GM23338 (cell line): ENCODE measurements at regions not wholly inside any gene's neighbourhood (a gene's known extent, or its start where the extent isn't known, plus 50 kb on each side); places are given as distances from the start of the nearest gene placed in this dataset.

ENCODE experiments used
- ATAC-seq: fragments of 200-7000 bp; cut with Tn5 transposase; 3 replicates; pipeline ENCODE4 v1.9.1; 2020
- DNase-seq: peaks from one replicate; pipeline ENCODE4 v3.0.0-alpha.2; 2015; ENCODE audit warnings: low spot score
- H2AFZ ChIP-seq: fragments of 200-600 bp; sonication (generic); 2 replicates; pipeline ENCODE4 v1.8.0; 2016; ENCODE audit warnings: antibody characterized with exemption, mild to moderate bottlenecking, moderate library complexity
- H3F3A ChIP-seq: fragments of 200-600 bp; sonication (generic); replicated peaks from 2 replicates; pipeline ENCODE4 v1.8.0; 2017; ENCODE audit warnings: antibody characterized with exemption, mixed run types, low read depth
- H3K27ac ChIP-seq: fragments of 200-600 bp; sonication (generic); 2 replicates; pipeline ENCODE4 v1.6.1; 2016; ENCODE audit warnings: low read depth
- H3K27me3 ChIP-seq: fragments of 200-600 bp; sonication (generic); 2 replicates; pipeline ENCODE4 v1.8.0; 2016; ENCODE audit warnings: mild to moderate bottlenecking, mixed run types, moderate library complexity; ENCODE audit not compliant: insufficient read depth
- H3K36me3 ChIP-seq: fragments of 200-600 bp; sonication (generic); 2 replicates; pipeline ENCODE4 v1.8.0; 2016; ENCODE audit warnings: mild to moderate bottlenecking; ENCODE audit not compliant: insufficient read depth
- H3K4me1 ChIP-seq: fragments of 200-600 bp; sonication (generic); 2 replicates; pipeline ENCODE4 v1.8.0; 2016; ENCODE audit warnings: mild to moderate bottlenecking, moderate library complexity; ENCODE audit not compliant: insufficient read depth
- H3K4me2 ChIP-seq: fragments of 200-600 bp; sonication (generic); 2 replicates; pipeline ENCODE4 v1.7.1; 2017; ENCODE audit warnings: mixed run types
- H3K4me3 ChIP-seq: fragments of 200-600 bp; sonication (generic); 2 replicates; pipeline ENCODE4 v1.6.1; 2016; ENCODE audit warnings: mixed run types
- H3K79me2 ChIP-seq: fragments of 200-600 bp; sonication (generic); replicated peaks from 2 replicates; pipeline ENCODE4 v1.8.0; 2017; ENCODE audit warnings: mild to moderate bottlenecking; ENCODE audit not compliant: insufficient read depth
- H3K9me2 ChIP-seq: fragments of 200-600 bp; sonication (generic); 2 replicates; pipeline ENCODE4 v1.8.0; 2017; ENCODE audit not compliant: insufficient read depth
- H4K20me1 ChIP-seq: fragments of 200-600 bp; sonication (generic); replicated peaks from 2 replicates; pipeline ENCODE4 v1.8.0; 2017; ENCODE audit warnings: mild to moderate bottlenecking; ENCODE audit not compliant: insufficient read depth
- H3K27ac Mint-ChIP-seq: 2 replicates; pipeline ENCODE4 v1.8.0; 2020; ENCODE audit warnings: inconsistent platforms, mild to moderate bottlenecking, moderate library complexity, mixed read lengths
- H3K27me3 Mint-ChIP-seq: 3 replicates; pipeline ENCODE4 v1.8.0; 2022; ENCODE audit warnings: low read depth, mild to moderate bottlenecking, moderate library complexity, mixed read lengths, inconsistent platforms; ENCODE audit not compliant: insufficient read depth, poor library complexity
- H3K36me3 Mint-ChIP-seq: 3 replicates; pipeline ENCODE4 v1.8.0; 2021; ENCODE audit warnings: low read depth, mild to moderate bottlenecking, inconsistent platforms, moderate library complexity, mixed read lengths
- H3K4me1 Mint-ChIP-seq: 3 replicates; pipeline ENCODE4 v1.8.0; 2020; ENCODE audit warnings: mild to moderate bottlenecking, inconsistent platforms, mixed read lengths
- H3K4me3 Mint-ChIP-seq: 3 replicates; pipeline ENCODE4 v1.8.0; 2021; ENCODE audit warnings: moderate library complexity, mild to moderate bottlenecking, inconsistent platforms, mixed read lengths
- H3K9me3 Mint-ChIP-seq: 3 replicates; pipeline ENCODE4 v1.8.0; 2020; ENCODE audit warnings: moderate library complexity, mild to moderate bottlenecking, inconsistent platforms, mixed read lengths
- EZH2 ChIP-seq: fragments of 200-600 bp; sonication (generic); IDR thresholded peaks from one replicate; pipeline ENCODE4 v1.8.0; 2017; ENCODE audit warnings: antibody characterized with exemption, mild to moderate bottlenecking, low read depth; ENCODE audit not compliant: unreplicated experiment
- STAT1 ChIP-seq: IDR thresholded peaks from one replicate; pipeline ENCODE4 v1.6.1; 2016; ENCODE audit warnings: antibody characterized with exemption; ENCODE audit not compliant: unreplicated experiment
- ZNF331 ChIP-seq: fragments of 250-450 bp; sonication (Bioruptor Pico); IDR thresholded peaks from 2 replicates; pipeline ENCODE4 v1.5.0; 2020; ENCODE audit warnings: low read depth, mild to moderate bottlenecking, moderate library complexity
- TF ChIP-seq, protein P1 (sequence below): fragments of 250-450 bp; sonication (Bioruptor Pico); IDR thresholded peaks from 2 replicates; pipeline ENCODE4 v1.5.0; 2020; ENCODE audit warnings: mild to moderate bottlenecking, moderate library complexity
- TF ChIP-seq, protein P2 (sequence below), 2 experiments: fragments of 200-600 bp in 1 of 2; sonication (generic) in 1 of 2; conservative IDR thresholded peaks; 2 replicates each; pipeline versions ENCODE4 v1.5.1 to v1.6.1; 2016 to 2017; ENCODE audit warnings: antibody characterized with exemption in 2 of 2, low read depth in 2 of 2, mild to moderate bottlenecking in 2 of 2, moderate library complexity in 1 of 2

DNA sequence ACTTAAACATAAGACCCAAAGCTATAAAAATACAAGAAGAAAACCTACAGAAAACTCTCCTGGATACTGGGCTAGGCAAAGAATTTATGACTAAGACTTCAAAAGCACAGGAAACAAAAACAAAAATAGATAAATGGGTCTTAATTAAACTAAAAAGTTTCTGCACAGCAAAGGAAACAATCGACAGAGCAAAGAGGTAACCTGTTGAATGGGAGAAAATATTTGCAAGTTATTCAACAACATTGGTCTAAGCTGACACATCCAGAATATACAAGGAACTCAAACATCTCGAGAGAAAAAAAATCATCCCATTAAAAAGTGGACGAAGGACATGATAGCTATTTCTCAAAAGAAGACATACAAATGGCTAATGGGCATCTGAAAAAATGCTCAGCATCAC, 72.3 kb upstream of the RBBP8 start (continued):
- TF ChIP-seq, protein P1, sequence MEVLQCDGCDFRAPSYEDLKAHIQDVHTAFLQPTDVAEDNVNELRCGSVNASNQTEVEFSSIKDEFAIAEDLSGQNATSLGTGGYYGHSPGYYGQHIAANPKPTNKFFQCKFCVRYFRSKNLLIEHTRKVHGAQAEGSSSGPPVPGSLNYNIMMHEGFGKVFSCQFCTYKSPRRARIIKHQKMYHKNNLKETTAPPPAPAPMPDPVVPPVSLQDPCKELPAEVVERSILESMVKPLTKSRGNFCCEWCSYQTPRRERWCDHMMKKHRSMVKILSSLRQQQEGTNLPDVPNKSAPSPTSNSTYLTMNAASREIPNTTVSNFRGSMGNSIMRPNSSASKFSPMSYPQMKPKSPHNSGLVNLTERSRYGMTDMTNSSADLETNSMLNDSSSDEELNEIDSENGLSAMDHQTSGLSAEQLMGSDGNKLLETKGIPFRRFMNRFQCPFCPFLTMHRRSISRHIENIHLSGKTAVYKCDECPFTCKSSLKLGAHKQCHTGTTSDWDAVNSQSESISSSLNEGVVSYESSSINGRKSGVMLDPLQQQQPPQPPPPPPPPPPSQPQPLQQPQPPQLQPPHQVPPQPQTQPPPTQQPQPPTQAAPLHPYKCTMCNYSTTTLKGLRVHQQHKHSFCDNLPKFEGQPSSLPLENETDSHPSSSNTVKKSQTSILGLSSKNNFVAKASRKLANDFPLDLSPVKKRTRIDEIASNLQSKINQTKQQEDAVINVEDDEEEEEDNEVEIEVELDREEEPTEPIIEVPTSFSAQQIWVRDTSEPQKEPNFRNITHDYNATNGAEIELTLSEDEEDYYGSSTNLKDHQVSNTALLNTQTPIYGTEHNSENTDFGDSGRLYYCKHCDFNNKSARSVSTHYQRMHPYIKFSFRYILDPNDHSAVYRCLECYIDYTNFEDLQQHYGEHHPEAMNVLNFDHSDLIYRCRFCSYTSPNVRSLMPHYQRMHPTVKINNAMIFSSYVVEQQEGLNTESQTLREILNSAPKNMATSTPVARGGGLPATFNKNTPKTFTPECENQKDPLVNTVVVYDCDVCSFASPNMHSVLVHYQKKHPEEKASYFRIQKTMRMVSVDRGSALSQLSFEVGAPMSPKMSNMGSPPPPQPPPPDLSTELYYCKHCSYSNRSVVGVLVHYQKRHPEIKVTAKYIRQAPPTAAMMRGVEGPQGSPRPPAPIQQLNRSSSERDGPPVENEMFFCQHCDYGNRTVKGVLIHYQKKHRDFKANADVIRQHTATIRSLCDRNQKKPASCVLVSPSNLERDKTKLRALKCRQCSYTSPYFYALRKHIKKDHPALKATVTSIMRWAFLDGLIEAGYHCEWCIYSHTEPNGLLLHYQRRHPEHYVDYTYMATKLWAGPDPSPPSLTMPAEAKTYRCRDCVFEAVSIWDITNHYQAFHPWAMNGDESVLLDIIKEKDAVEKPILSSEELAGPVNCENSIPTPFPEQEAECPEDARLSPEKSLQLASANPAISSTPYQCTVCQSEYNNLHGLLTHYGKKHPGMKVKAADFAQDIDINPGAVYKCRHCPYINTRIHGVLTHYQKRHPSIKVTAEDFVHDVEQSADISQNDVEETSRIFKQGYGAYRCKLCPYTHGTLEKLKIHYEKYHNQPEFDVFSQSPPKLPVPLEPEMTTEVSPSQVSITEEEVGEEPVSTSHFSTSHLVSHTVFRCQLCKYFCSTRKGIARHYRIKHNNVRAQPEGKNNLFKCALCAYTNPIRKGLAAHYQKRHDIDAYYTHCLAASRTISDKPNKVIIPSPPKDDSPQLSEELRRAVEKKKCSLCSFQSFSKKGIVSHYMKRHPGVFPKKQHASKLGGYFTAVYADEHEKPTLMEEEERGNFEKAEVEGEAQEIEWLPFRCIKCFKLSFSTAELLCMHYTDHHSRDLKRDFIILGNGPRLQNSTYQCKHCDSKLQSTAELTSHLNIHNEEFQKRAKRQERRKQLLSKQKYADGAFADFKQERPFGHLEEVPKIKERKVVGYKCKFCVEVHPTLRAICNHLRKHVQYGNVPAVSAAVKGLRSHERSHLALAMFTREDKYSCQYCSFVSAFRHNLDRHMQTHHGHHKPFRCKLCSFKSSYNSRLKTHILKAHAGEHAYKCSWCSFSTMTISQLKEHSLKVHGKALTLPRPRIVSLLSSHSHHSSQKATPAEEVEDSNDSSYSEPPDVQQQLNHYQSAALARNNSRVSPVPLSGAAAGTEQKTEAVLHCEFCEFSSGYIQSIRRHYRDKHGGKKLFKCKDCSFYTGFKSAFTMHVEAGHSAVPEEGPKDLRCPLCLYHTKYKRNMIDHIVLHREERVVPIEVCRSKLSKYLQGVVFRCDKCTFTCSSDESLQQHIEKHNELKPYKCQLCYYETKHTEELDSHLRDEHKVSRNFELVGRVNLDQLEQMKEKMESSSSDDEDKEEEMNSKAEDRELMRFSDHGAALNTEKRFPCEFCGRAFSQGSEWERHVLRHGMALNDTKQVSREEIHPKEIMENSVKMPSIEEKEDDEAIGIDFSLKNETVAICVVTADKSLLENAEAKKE (CRISPR knock-in tag) = no peak
- TF ChIP-seq EZH2 (no peak), ZNF331 (CRISPR knock-in tag) (no peak)
- TF ChIP-seq, protein P2, sequence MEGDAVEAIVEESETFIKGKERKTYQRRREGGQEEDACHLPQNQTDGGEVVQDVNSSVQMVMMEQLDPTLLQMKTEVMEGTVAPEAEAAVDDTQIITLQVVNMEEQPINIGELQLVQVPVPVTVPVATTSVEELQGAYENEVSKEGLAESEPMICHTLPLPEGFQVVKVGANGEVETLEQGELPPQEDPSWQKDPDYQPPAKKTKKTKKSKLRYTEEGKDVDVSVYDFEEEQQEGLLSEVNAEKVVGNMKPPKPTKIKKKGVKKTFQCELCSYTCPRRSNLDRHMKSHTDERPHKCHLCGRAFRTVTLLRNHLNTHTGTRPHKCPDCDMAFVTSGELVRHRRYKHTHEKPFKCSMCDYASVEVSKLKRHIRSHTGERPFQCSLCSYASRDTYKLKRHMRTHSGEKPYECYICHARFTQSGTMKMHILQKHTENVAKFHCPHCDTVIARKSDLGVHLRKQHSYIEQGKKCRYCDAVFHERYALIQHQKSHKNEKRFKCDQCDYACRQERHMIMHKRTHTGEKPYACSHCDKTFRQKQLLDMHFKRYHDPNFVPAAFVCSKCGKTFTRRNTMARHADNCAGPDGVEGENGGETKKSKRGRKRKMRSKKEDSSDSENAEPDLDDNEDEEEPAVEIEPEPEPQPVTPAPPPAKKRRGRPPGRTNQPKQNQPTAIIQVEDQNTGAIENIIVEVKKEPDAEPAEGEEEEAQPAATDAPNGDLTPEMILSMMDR (conservative IDR thresholded peaks at IDR 0.05; ENCODE audit: low read depth in 2 of 2) = no peak

DNA sequence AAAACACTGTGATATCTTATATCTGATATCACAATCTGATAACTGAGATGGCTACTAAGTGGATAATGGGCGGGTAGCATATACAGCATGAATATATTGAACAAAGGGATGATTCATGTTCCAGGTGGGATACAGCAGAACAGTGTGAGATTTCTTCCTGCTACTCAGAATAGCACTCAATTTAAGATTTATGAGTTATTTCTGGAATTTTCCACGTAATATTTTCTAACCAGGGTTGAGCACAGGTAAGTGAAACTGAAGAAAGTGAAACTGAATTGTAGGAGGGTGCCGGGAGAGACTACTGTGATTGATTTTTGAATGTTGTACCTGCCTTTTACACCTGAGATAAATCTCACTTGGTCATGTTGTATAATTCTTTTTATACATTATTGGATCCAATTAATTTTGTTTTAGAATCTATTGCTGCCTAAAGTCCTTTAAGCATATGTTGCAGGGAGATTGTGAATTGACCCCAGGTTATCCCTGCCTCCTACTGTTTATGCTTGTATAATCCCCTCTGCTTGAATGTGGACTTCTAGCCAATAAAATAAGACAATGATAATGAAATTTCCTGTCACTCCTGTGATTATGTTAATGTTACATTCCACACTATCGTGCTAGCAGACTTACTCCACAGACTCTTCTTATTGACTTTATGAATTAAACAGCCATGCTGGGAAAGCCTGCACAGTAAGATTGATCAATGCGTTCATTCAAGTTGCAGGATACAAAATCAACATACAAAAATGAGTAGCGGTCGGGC, 67.6 kb upstream of the RBBP8 start:
- Histone ChIP-seq H3K4me3 (no peak overlapping the region), H2AFZ (no peak overlapping the region), H3K4me2 (no peak overlapping the region), H3K27ac (no peak overlapping the region), H3K79me2 (no peaks in the 10 kb centered on the region), H3K9me2 (no peaks in the 10 kb centered on the region), H3F3A (no peaks in the 10 kb centered on the region), H3K27me3 (no peaks in the 10 kb centered on the region), H4K20me1 (no peaks in the 10 kb centered on the region), H3K36me3 (no peaks in the 10 kb centered on the region), H3K4me1 (no peaks in the 10 kb centered on the region)
- H3K36me3 Mint-ChIP-seq = no peaks in the 10 kb centered on the region
- no peak overlapping the region for H3K27ac Mint-ChIP-seq
- no peak overlapping the region for H3K4me3 Mint-ChIP-seq
- H3K27me3 Mint-ChIP-seq = peaks cover 3% of the 10 kb centered on the region
- no peaks in the 10 kb centered on the region for H3K9me3 Mint-ChIP-seq
- ATAC-seq (no peak), DNase-seq (no peak)
- H3K4me1 Mint-ChIP-seq = 0 out of 3 replicates have a peak, but pooled peaks cover 2% of the 10 kb centered on the region
- no peak for TF ChIP-seq STAT1
- TF ChIP-seq, protein P1 (CRISPR knock-in tag) = no peak
